ENCODE measurements at regions not wholly inside any gene's neighbourhood (a gene's known extent, or its start where the extent isn't known, plus 50 kb on each side); places are given as distances from the start of the nearest gene placed in this dataset.

DNA sequence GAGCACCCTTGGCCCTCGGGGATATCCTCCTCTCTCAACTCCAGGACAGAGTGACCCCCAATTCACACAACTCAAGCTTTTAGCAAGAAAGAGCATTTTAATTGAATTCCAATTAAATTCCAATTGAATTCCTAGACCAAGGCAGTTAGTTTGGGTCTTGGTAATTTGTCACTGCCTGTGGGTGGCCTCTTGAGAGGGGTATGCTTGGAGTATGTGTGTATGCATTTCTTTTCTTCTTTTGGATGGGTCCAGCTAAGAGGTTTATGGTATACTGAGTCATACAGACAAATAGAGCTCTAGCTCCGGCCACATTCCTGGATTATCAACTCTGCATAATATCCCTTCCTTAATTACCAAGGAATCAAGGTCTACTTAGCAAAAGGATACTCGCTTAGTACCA, 136.7 kb downstream of the PCTP start:
- POLR2A ChIA-PET (ENCODE audit: partially characterized antibody): no interaction called here
- Histone ChIP-seq H3K79me2 (ENCODE audit: control insufficient read depth in 1 of 2, insufficient read depth in 2 of 2, low read length in 2 of 2) (no peaks in the 10 kb centered on the region), H3K56ac (replicated peaks; ENCODE audit: insufficient read length, low read depth, low read length) (no peak overlapping the region), H3K9ac (replicated peaks in 1 of 4; ENCODE audit: extremely low read depth in 1 of 4, low read depth in 3 of 4, low read length in 3 of 4) (no peak overlapping the region), H3K36me3 (ENCODE audit: control insufficient read depth in 2 of 4, insufficient read depth in 4 of 4, low read length in 3 of 4) (no peaks in the 10 kb centered on the region), H3K79me1 (ENCODE audit: low read depth, low read length) (no peaks in the 10 kb centered on the region), H2BK5ac (ENCODE audit: low read depth, low read length) (no peak overlapping the region), H3K4me3 (ENCODE audit: extremely low read depth in 1 of 4, insufficient read depth in 2 of 4, low read depth in 3 of 4, low read length in 4 of 4) (no peak overlapping the region), H2AFZ (ENCODE audit: low read length) (no peak overlapping the region), H3K4me1 (replicated peaks in 1 of 4; ENCODE audit: control insufficient read depth in 3 of 4, insufficient read depth in 4 of 4, low read length in 3 of 4) (no peaks in the 10 kb centered on the region), H3K18ac (ENCODE audit: extremely low read depth, low read length) (no peak overlapping the region), H3K23ac (ENCODE audit: insufficient read length) (no peak overlapping the region), H4K91ac (replicated peaks; ENCODE audit: insufficient read length, low read length) (no peak overlapping the region), H3K27me3 (replicated peaks in 1 of 4; ENCODE audit: control insufficient read depth in 3 of 4, extremely low read depth in 1 of 4, insufficient read depth in 3 of 4, low read length in 3 of 4) (no peaks in the 10 kb centered on the region), H3K14ac (ENCODE audit: insufficient read length) (no peak overlapping the region), H4K5ac (ENCODE audit: insufficient read length, low read depth, low read length) (no peak overlapping the region), H2BK15ac (ENCODE audit: low read length) (no peak overlapping the region), H3K4me2 (ENCODE audit: insufficient read depth in 1 of 2, low read depth in 2 of 2, low read length in 2 of 2) (no peak overlapping the region), H3K4ac (replicated peaks; ENCODE audit: insufficient read length, low read depth, low read length) (no peak overlapping the region), H2BK12ac (ENCODE audit: low read depth, low read length) (no peak overlapping the region), H2BK120ac (replicated peaks; ENCODE audit: low read depth, low read length) (no peak overlapping the region), H3K23me2 (ENCODE audit: low read depth, low read length) (no peaks in the 10 kb centered on the region), H4K8ac (ENCODE audit: extremely low read depth, insufficient read depth, low read length) (no peak overlapping the region), H4K20me1 (replicated peaks in 1 of 2; ENCODE audit: control insufficient read depth in 1 of 2, insufficient read depth in 2 of 2, low read length in 2 of 2) (no peaks in the 10 kb centered on the region), H2AK5ac (ENCODE audit: low read depth, low read length) (no peak overlapping the region), H3K9me3 (ENCODE audit: insufficient read depth in 2 of 2, low read depth in 1 of 2, low read length in 1 of 2) (peaks cover 4 to 6% of the 10 kb centered on the region in 2 experiments; a peak in 1 of 4 replicates), H3K27ac (ENCODE audit: low read depth, low read length) (no peak overlapping the region), H2BK20ac (ENCODE audit: low read length) (no peak overlapping the region)
- 90% methylated on average over 3 of the region's 3 CpGs; no CpG with 5 or more reads in 1 of the 2 experiments for WGBS, 2 experiments (ENCODE audit: extremely low coverage in 1 of 2, insufficient coverage in 1 of 2, insufficient read length in 1 of 2, insufficient replicate concordance in 2 of 2, low coverage in 1 of 2, low lambda C conversion rate in 2 of 2, missing lambda C conversion rate in 1 of 2)
- DNase-seq (ENCODE audit: low read depth in 1 of 2, low spot score in 2 of 2) (no peak), FAIRE-seq (no peak)
- CTCF ChIA-PET (ENCODE audit: partially characterized antibody): no interaction called here
- no peak for TF ChIP-seq SRF (IDR thresholded peaks at IDR 0.05; ENCODE audit: low read depth, low read length)
- no peak for TF ChIP-seq FOSL1 (IDR thresholded peaks at IDR 0.05; ENCODE audit: insufficient read depth, low read depth, low read length)
- no peak for TF ChIP-seq POU5F1 (IDR thresholded peaks at IDR 0.05; ENCODE audit: low read depth, low read length)
- TF ChIP-seq MAFK (IDR thresholded peaks at IDR 0.05; ENCODE audit: low read depth, low read length): no peak
- TF ChIP-seq, protein P1, sequence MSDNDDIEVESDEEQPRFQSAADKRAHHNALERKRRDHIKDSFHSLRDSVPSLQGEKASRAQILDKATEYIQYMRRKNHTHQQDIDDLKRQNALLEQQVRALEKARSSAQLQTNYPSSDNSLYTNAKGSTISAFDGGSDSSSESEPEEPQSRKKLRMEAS (IDR thresholded peaks at IDR 0.05): no peak
- no peak for TF ChIP-seq HDAC2 (IDR thresholded peaks at IDR 0.05; ENCODE audit: borderline replicate concordance in 1 of 2, low read depth in 2 of 2, low read length in 2 of 2)
- TF ChIP-seq ZNF274 (IDR thresholded peaks at IDR 0.05; ENCODE audit: borderline replicate concordance, extremely low read depth, low read length): no peak
- no peak for TF ChIP-seq CHD1 (IDR thresholded peaks at IDR 0.05; ENCODE audit: low read depth, low read length)
- TF ChIP-seq, protein P2, sequence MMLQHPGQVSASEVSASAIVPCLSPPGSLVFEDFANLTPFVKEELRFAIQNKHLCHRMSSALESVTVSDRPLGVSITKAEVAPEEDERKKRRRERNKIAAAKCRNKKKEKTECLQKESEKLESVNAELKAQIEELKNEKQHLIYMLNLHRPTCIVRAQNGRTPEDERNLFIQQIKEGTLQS (IDR thresholded peaks at IDR 0.05; ENCODE audit: insufficient read depth, low read depth, low read length): no peak
- TF ChIP-seq, protein P3, sequence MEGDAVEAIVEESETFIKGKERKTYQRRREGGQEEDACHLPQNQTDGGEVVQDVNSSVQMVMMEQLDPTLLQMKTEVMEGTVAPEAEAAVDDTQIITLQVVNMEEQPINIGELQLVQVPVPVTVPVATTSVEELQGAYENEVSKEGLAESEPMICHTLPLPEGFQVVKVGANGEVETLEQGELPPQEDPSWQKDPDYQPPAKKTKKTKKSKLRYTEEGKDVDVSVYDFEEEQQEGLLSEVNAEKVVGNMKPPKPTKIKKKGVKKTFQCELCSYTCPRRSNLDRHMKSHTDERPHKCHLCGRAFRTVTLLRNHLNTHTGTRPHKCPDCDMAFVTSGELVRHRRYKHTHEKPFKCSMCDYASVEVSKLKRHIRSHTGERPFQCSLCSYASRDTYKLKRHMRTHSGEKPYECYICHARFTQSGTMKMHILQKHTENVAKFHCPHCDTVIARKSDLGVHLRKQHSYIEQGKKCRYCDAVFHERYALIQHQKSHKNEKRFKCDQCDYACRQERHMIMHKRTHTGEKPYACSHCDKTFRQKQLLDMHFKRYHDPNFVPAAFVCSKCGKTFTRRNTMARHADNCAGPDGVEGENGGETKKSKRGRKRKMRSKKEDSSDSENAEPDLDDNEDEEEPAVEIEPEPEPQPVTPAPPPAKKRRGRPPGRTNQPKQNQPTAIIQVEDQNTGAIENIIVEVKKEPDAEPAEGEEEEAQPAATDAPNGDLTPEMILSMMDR (IDR thresholded peaks at IDR 0.05; ENCODE audit: control extremely low read depth in 1 of 3, insufficient read depth in 1 of 3, low read depth in 1 of 3, low read length in 3 of 3): no peak
